HG03039 (cell line): ENCODE measurements at regions not wholly inside any gene's neighbourhood (a gene's known extent, or its start where the extent isn't known, plus 50 kb on each side); places are given as distances from the start of the nearest gene placed in this dataset.

Experiments used
- ATAC-seq: cut with Tn5 transposase; IDR thresholded peaks from one replicate; pipeline ENCODE4 v1.9.1; 2021; ENCODE audit warnings: mild to moderate bottlenecking, moderate library complexity; ENCODE audit not compliant: unreplicated experiment

GRCh38 chr11:43574949-43575912 lies 105.3 kb upstream of the HSD17B12 start:
- ATAC-seq: no peak

DNA sequence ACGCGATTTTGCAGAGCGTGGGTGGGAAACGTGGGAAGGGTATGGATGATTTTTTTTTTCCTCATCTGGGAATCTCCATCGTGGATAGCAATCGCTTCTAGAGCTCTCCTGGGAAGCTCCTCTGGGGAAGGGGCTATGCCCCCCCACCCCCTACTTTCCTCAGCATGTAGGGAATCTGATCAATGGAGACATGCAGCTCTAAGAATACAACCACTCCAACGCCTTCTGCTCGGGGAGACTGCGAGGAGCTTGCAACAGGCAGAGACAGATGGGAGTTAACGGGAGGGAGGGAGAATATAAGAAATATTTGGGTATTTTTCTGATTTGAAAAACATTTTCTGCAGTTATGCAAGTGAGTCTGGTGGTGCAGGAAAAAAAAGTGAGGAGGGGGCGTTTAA lies 104.6 kb upstream of the HSD17B12 start:
- no peak for ATAC-seq

DNA sequence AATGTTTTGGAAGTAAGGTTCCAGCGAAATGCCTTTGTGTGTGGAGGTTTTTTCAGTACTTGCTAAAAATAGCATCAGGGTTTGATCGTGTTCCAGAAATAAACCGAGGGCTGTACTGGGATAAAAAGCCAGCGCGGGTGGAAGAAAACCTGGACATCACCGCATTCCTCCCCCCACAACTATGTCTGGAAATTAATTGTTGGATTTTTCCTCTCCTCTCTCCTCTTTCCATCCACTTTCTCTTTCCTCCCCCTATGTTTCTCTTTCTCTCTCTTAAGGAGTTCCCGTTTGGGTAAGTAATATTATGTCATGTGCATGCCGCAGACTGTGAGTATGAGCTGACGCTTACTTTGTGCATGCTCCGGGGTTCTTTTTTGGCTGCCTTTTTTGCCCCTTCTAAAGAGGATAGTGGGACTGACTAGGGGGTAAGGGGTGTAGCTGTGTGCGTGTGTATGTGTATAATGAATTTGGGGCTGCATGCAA lies 104.2 kb upstream of the HSD17B12 start:
- ATAC-seq: no peak

DNA sequence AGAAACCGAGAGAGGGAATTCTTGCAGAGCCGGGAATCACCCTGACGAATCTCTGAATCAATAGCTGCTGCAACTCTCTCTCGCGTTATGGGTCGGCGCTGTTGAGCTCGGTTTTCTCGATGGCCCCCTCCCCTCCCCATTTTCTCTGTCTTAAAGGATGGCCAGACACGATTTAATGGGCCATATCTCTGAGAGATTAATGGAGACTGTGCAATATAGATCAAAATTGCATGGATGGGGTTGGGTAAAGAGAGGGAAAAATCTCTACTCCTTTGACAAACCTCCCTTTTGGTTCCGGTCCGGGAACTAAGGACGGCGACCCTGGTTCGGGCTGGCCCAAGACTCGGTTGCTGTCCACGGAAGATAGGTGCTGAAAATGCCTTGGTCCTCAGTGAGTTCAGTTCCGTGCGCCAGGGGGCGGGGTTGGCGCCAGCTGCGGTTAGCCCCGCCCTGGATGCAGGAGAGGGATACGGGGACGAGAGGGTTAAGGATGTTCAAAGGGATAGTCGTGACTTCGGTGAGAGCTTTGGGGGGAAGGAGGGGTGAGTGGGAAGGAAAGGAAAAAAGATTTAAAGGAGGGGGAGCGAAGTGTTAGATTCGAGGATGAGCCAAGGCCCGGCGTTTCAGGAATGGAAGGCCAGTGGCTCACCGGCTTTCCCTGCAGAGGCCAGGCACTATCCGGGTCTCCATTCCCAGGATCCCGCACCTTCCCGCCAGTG lies 103.6 kb upstream of the HSD17B12 start:
- no peak for ATAC-seq

DNA sequence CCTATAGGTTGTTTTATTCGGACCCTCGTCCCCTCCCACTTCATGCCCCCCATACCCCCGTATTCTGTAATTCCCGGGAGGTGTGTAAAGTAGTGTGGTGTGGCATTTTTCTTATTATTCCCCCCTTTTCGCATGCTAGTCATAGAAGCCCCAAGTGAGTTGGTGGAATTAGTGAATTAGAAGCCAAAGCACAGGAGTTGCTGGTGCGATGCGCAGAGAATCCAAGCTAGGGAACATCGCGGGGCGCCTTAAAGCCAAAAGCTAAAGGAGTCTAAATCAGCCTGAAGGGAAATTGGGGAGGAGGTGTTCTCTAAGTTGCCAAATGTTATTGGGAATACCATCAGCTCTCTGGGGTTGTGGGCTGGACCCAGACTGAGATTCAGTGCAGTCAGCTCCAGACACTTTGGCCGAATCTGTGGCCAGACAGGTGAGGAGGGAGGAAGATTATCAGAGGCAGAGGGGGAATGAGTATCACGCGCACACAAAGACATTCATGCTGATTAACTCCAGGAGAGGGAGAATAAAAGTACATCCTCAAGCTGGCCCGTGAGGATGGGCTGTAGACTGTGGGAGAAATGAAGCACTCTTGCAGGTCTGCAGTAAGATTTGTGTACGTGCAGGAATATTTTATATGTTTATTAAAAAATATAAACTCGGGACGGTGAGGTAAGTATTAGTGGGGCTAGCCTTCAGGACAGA lies 102.8 kb upstream of the HSD17B12 start:
- ATAC-seq: no peak

GRCh38 chr11:43578346-43579170 lies 102.0 kb upstream of the HSD17B12 start:
- ATAC-seq: no peak

GRCh38 chr11:43579171-43579918 lies 101.2 kb upstream of the HSD17B12 start:
- ATAC-seq: no peak

- no peak for ATAC-seq
These were observed 100.6 kb upstream of the HSD17B12 start for GRCh38 chr11:43579919-43580276.

- no peak for ATAC-seq
These were observed 99.7 kb upstream of the HSD17B12 start for GRCh38 chr11:43580735-43581369.

DNA sequence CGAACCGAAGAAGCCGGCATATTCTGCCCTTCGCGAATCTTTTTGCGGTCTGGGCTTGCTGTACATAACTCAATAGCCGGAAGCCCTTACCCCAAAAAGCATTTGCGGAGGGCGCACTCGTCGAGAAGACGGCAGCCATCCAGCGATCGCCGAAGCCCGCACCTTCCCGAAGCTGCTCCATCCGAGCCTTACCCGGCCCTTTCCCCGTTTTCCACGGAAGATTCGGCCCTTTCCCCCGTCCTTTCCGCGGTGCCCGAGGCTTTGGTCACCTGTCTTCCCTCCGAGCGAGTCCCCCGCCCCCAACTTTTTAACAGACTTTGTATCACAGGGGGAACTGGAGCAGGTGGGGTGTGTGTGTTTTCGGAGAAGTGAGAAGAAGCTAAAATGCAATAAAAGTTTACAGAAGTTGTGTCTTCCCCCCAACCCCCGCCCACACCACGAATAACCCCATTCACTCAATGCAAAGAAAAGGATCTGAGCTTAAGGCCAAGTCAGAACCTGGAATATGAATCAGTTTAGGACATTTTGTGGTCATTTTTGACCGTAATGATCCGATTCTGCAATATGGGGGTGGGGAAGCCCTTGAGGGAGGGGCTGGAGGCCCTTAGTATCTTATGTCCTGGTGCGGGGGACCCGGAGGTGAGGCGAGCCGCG lies 99.0 kb upstream of the HSD17B12 start:
- no peak for ATAC-seq

GRCh38 chr11:43582024-43582862 lies 98.3 kb upstream of the HSD17B12 start:
- no peak for ATAC-seq

DNA sequence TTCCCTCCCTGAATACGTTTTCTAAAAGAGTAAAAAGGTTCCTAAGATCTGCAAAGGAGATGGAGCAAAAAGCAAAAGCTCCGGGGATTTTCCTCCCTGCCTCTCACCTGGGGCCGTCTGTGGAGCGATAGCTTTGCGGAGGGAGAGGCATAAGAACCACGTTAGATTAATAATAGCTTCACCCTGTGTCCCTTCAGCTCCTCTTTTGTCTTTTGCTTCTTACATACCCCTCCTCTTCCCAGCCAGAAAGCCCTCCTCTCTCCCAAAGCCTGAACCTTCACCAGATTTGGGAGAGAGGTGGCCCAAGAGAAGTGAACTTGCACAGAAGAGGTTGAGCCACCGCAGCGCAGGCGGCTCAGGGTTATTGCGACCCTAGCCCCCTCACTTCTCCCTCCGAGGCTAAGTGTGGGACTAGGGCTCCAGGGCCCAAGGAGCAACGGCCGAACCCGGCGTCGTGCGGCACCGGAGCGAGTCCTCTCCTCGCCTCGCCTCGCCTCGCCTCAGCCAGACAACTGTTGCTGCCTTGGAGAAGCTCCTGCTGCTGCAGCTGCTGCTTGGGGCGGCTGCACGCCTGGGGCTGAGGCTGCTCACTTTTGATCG lies 97.6 kb upstream of the HSD17B12 start:
- no peak for ATAC-seq

DNA sequence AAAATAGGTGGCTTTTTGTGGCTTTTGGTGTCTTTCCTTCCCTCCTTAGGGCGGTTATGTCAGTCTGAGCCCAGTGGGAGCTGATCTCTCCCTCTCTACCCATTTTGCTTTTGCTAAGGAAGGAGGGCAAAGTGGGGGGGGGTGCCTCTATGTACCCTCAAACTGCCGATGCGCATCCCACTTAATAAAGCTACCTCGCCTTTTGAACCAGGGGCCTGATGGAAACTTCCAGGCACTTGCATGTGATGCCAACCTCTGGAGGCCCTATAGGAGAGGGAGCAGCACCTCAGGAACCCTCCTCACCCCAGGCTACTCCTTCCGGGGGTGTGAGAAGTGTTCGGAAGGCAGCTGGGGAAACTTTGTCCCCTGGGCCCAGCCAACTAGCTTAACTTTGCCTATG lies 97.0 kb upstream of the HSD17B12 start:
- no peak for ATAC-seq

GRCh38 chr11:43585877-43586608 lies 94.5 kb upstream of the HSD17B12 start:
- ATAC-seq: no peak

DNA sequence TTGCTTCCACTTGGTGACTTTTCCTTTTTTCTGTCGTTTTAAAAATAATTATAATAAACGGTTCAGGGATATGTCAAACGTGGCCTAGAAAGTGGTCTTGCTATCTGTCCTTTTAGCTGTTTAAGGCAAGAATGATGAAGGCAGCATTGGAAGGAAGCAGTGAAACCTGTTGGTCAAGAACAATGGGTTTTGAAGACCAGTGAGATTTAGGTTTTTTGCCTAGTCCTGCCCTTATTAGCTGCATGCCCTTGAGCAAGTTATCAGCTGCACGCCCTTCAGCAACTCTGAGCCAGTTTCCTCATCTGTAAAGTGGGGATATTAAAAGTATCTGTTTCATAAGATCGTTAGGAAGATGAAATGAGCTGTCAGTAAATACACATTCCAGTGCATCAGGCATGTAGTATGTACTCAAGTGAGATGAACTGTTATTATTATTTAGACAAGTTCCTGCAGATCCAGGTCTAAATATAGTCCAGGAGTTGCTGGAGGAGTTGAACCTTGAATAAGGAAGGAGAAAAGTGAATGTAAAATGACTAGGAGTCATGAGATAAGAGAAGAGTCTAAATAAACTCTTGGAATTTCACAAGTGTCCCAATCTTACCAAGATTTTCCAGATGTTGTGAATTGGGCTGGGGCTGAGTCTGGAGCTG lies 90.8 kb upstream of the HSD17B12 start:
- no peak for ATAC-seq

DNA sequence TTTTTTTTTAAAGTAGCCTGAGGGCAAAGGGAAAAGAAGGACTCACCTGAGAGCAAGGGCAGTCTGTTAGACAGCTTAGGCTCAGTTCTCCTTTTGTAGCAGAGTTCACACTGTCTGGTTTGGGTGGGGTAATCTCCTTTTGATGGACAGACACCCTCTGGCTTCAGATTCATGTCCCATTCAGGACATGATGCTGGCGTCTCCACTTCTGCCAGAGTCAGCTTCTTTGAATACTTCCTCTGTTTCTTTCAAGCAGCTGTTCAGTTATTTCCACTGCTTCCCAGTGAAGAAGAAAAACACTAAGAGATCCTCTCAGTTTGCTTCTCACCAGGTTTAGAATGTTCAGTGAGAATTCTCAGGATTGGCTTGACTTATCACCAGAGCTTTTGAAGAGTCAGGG lies 79.0 kb upstream of the HSD17B12 start:
- no peak for ATAC-seq
